ENCODE measurements at regions not wholly inside any gene's neighbourhood (a gene's known extent, or its start where the extent isn't known, plus 50 kb on each side); places are given as distances from the start of the nearest gene placed in this dataset.

DNA sequence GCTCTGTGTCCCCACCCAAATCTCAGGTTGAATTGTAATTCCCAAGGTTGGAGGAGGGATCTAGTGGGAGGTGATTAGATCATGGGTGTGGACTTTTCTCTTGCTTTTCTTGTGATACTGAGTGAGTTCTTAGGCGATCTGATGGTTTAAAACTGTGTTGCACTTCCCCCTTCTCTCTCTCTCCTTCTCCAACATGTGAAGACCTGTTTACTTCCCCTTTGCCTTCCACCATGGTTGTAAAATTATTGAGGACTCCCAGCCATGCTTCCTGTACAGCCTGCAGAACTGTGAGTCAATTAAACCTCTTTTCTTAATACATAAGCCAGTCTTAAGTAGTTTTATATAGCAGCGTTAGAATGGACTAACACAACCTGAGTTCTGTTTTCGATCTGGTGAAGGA is 738.2 kb downstream of the ARAP2 start:
- H3K4me3 Mint-ChIP-seq: no peak overlapping the region
- intact Hi-C loops (cut with micrococcal nuclease): no loop called here
- H3K27me3 Mint-ChIP-seq: no peaks in the 10 kb centered on the region
- ChIA-PET POLR2A (no interaction called here), CTCF (no interaction called here)
- no peak for ATAC-seq (ENCODE audit: low read depth)
- H3K27ac Mint-ChIP-seq: no peak overlapping the region
- DNase-seq: no peak
- H3K9me3 Mint-ChIP-seq: peaks cover 4% of the 10 kb centered on the region
- TF ChIP-seq, protein P1, sequence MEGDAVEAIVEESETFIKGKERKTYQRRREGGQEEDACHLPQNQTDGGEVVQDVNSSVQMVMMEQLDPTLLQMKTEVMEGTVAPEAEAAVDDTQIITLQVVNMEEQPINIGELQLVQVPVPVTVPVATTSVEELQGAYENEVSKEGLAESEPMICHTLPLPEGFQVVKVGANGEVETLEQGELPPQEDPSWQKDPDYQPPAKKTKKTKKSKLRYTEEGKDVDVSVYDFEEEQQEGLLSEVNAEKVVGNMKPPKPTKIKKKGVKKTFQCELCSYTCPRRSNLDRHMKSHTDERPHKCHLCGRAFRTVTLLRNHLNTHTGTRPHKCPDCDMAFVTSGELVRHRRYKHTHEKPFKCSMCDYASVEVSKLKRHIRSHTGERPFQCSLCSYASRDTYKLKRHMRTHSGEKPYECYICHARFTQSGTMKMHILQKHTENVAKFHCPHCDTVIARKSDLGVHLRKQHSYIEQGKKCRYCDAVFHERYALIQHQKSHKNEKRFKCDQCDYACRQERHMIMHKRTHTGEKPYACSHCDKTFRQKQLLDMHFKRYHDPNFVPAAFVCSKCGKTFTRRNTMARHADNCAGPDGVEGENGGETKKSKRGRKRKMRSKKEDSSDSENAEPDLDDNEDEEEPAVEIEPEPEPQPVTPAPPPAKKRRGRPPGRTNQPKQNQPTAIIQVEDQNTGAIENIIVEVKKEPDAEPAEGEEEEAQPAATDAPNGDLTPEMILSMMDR (IDR thresholded peaks at IDR 0.05): no peak
- H3K36me3 Mint-ChIP-seq (ENCODE audit: low read depth): no peaks in the 10 kb centered on the region
- no peaks in the 10 kb centered on the region for H3K4me1 Mint-ChIP-seq

DNA sequence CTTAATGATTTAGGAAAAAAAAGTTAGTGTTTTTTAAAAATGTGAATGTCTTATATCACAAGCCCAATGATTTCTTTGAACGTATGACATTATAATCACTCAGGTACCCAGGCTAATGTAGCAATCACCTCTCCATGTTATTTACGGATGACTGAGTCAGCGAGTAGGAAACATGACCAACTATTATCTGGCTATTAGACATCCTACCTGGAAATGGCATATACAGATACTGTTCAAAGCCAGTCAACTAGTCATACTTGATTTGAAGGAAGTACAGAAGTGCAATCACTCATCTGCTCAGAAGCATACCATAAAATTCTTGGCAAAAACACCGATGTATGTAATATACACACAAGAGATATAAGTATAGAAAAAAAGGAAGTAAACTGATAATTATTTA is 732.5 kb downstream of the ARAP2 start:
- TF ChIP-seq, protein P1 (IDR thresholded peaks at IDR 0.05): no peak
- Mint-ChIP-seq H3K27me3 (no peaks in the 10 kb centered on the region), H3K4me1 (no peaks in the 10 kb centered on the region), H3K4me3 (no peak overlapping the region), H3K9me3 (no peaks in the 10 kb centered on the region), H3K27ac (no peak overlapping the region), H3K36me3 (ENCODE audit: low read depth) (no peaks in the 10 kb centered on the region)
- intact Hi-C loops (cut with micrococcal nuclease): no loop called here
- ChIA-PET CTCF (no interaction called here), POLR2A (no interaction called here)
- DNase-seq: no peak
- no peak for ATAC-seq (ENCODE audit: low read depth)

DNA sequence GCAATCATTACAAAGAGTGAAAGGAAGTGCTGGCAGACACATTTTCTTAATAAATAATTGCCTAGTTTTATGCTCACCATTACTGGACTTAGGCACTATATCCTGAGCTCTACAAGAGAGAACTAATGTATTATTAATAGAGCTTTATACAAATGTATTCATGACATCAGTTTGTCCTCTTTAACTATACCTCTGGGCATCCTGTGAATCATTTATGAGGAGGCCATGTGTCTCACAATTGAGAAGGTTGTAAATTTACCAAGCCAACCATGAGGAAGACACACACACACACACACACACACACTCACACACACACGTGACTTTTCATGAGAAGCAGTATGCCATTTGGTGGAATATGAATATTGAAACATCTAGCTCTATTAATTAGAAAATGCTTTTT is 728.2 kb downstream of the ARAP2 start:
- Mint-ChIP-seq H3K36me3 (ENCODE audit: low read depth) (no peaks in the 10 kb centered on the region), H3K27me3 (no peaks in the 10 kb centered on the region), H3K4me1 (no peaks in the 10 kb centered on the region), H3K27ac (no peak overlapping the region), H3K9me3 (no peaks in the 10 kb centered on the region), H3K4me3 (no peak overlapping the region)
- POLR2A ChIA-PET: no interaction called here
- CTCF ChIA-PET: no interaction called here
- no peak for ATAC-seq (ENCODE audit: low read depth)
- DNase-seq: no peak
- intact Hi-C loops (cut with micrococcal nuclease): no loop called here
- TF ChIP-seq, protein P1 (IDR thresholded peaks at IDR 0.05): no peak

DNA sequence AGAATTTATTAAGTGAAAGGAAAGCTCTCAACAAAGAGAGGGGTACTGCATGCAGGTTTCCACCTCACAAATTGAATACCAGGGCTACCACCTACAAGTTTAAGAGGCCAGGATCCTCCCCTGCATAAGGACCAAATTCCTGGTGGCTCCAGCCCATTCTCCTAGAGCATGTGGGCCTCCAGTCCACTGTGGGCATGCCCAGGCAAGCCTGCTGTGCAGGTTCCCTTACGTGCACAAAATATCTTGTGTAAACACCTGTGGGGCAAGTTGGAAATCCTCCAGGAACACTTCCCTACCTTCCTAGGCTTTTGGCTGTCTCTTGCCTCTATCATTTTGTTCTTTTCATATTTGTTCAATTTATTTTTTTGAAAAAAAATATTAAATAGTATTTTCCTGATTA is 724.3 kb downstream of the ARAP2 start:
- H3K27ac Mint-ChIP-seq: no peak overlapping the region
- DNase-seq (no peak), ATAC-seq (ENCODE audit: low read depth) (no peak)
- TF ChIP-seq, protein P1 (IDR thresholded peaks at IDR 0.05): no peak
- H3K4me3 Mint-ChIP-seq: no peak overlapping the region
- no peaks in the 10 kb centered on the region for H3K9me3 Mint-ChIP-seq
- ChIA-PET POLR2A (no interaction called here), CTCF (no interaction called here)
- H3K36me3 Mint-ChIP-seq (ENCODE audit: low read depth): no peaks in the 10 kb centered on the region
- no peaks in the 10 kb centered on the region for H3K27me3 Mint-ChIP-seq
- intact Hi-C loops (cut with micrococcal nuclease): no loop called here
- H3K4me1 Mint-ChIP-seq: no peaks in the 10 kb centered on the region

DNA sequence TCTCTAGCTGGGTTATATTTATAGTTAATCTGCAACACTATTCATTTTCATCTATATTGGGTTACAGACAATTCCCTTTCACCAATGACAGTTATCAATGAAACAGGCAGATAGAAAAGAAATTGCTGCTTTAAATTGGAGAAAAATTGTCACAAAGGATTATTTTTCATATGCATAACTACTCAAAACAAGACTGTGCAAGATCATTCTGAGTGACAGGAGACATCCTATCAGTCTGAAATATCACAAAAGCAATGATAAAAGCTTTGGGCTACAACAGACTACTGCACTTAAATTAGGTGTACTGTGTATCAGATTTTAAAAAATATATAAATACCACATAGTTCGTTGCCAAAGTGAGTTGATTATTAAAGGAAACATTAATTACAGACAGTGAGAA is 722.6 kb downstream of the ARAP2 start:
- H3K27ac Mint-ChIP-seq: no peak overlapping the region
- H3K9me3 Mint-ChIP-seq: peaks cover 2% of the 10 kb centered on the region
- TF ChIP-seq, protein P1 (IDR thresholded peaks at IDR 0.05): no peak
- H3K4me3 Mint-ChIP-seq: no peak overlapping the region
- H3K27me3 Mint-ChIP-seq: no peaks in the 10 kb centered on the region
- POLR2A ChIA-PET: no interaction called here
- no peaks in the 10 kb centered on the region for H3K36me3 Mint-ChIP-seq (ENCODE audit: low read depth)
- intact Hi-C loops (cut with micrococcal nuclease): no loop called here
- no peak for ATAC-seq (ENCODE audit: low read depth)
- H3K4me1 Mint-ChIP-seq: no peaks in the 10 kb centered on the region
- CTCF ChIA-PET: no interaction called here
- DNase-seq: no peak

All from activated B cell treated with CpG ODN at 0.5 μM for 24 hours (primary cell).